ENCODE measurements at regions not wholly inside any gene's neighbourhood (a gene's known extent, or its start where the extent isn't known, plus 50 kb on each side); places are given as distances from the start of the nearest gene placed in this dataset.

DNA sequence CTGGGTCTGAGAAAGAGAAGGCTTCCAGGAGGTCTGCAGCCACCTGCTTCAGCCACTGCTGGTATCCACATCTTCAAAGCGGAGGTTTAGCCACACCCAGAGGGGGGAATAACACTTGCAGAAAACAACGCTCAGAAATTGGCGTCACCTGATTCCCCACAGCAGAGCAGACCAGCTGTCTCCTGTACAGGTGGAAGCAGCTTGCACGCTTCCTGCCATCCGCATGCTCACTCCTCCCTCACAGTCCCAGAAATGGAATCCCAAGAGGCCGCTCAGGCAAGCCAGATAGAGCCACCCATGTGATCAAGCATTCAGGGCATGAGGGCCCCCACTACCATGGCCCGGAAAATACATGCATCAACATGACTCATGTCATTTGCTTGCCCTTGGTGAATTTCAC lies 112.2 kb upstream of the DIO3 start:
- no peak for DNase-seq (ENCODE audit: extremely low read depth, low read depth)
- TF ChIP-seq, protein P1, sequence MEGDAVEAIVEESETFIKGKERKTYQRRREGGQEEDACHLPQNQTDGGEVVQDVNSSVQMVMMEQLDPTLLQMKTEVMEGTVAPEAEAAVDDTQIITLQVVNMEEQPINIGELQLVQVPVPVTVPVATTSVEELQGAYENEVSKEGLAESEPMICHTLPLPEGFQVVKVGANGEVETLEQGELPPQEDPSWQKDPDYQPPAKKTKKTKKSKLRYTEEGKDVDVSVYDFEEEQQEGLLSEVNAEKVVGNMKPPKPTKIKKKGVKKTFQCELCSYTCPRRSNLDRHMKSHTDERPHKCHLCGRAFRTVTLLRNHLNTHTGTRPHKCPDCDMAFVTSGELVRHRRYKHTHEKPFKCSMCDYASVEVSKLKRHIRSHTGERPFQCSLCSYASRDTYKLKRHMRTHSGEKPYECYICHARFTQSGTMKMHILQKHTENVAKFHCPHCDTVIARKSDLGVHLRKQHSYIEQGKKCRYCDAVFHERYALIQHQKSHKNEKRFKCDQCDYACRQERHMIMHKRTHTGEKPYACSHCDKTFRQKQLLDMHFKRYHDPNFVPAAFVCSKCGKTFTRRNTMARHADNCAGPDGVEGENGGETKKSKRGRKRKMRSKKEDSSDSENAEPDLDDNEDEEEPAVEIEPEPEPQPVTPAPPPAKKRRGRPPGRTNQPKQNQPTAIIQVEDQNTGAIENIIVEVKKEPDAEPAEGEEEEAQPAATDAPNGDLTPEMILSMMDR (IDR thresholded peaks at IDR 0.05; ENCODE audit: low read depth, low read length), result no peak

DNA sequence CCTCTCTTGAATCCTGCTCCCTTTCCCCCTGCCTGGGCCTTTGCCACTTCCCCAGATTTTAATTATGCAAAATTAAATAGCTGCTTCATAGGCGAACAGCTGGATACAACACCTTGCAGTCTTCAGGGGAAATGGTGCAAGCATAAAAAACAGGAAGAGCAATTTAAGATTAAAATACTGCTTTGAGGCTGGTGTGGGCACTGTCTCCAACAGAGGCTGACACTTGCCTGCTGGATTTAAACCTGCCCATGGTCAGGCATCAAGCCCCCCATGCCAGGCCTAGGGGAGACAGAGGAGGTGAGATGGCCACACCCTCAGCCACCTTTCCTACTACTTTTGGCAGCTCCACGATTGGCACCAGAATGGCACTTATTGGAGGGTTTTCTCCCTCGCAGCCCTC lies 110.1 kb upstream of the DIO3 start:
- DNase-seq (ENCODE audit: extremely low read depth, low read depth), result no peak

DNA sequence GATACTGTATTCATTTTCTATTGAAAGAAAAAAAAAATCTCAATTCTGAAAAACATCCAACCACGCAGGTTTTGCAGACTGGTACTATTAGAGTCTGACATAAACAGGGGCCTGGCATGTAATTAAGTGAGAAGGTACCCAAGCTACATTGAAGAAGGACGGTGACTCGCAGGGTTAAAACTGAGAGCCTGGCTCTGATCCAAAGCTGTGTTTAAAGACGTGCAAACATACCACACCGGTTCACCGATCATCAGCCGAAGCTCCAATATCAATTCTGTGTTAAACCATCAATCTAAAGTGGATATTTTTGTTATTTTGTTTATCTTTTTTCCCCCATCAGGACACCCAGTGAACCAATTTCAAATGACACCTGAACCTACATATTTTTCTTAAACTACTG lies 108.1 kb upstream of the DIO3 start:
- DNase-seq (ENCODE audit: extremely low read depth, low read depth), result no peak
- TF ChIP-seq, protein P1 (IDR thresholded peaks at IDR 0.05; ENCODE audit: low read depth, low read length), result no peak

More for the DNA sequence above, 110.1 kb upstream of the DIO3 start:
- TF ChIP-seq, protein P1 (IDR thresholded peaks at IDR 0.05; ENCODE audit: low read depth, low read length), result no peak

DNA sequence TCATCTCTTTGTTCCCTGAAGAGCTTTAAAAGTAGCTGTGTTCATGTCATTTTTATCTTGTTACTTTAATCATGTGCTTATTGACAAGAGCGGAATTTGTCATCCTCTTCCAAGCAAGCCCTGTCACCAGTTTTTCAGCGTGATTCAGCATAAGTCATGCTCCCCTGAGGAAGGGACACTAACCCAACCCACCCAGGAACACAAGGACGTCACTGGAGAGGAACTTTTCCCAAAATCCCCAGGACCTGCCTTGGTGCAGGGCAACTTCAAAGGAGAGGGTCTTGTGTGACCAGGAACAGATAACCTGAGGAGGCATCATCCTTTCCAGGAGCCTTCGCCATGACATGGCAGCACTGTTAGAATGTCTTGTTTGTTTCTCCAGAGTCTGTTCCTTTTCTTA lies 107.1 kb upstream of the DIO3 start:
- DNase-seq (ENCODE audit: extremely low read depth, low read depth), result no peak
- TF ChIP-seq, protein P1 (IDR thresholded peaks at IDR 0.05; ENCODE audit: low read depth, low read length), result no peak

DNA sequence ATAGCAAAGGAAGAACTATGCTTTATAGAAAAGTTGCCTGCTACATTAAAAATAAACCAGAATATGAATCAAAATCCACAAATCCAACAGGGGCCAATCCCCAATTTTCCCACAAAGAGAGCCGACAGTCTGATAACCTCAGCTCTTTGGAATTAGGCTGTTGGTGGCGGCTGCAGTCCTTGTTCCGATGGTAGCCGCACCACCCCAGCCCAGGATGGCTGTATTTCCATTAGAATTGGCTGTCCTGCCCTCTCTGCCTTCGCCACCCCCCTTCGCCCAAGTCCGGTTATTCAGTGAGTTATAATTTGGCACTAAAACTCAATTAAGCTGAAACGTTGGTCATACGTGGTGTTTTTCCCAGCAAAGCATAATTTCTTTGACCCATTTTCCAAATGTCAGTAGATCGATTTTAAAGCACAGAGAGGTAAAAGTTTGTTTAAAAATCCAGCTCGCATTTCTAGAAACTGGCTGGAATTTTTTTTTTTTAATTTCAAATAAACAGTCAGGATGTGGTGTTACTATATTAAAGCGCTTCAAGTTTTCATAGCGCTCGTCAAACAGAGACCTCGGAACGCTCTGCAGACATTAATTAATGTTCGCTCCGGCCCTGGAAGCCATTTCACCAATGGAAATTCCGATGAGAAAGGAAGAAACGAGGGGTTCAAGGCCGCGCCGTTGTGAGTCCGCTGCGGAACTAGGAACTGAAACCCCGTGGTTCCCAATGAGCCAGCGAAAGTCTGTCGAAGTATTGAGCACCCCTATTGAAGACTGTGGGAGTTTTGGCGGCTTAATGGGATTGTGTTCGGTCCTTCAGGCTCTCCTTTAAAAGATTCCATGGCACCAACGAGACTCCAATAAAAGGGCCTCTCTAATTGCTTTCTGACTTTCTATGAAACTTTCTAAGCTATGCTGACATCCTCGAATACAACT lies 104.8 kb upstream of the DIO3 start:
- DNase-seq (ENCODE audit: extremely low read depth, low read depth), result no peak
- TF ChIP-seq, protein P1 (IDR thresholded peaks at IDR 0.05; ENCODE audit: low read depth, low read length), result no peak

DNA sequence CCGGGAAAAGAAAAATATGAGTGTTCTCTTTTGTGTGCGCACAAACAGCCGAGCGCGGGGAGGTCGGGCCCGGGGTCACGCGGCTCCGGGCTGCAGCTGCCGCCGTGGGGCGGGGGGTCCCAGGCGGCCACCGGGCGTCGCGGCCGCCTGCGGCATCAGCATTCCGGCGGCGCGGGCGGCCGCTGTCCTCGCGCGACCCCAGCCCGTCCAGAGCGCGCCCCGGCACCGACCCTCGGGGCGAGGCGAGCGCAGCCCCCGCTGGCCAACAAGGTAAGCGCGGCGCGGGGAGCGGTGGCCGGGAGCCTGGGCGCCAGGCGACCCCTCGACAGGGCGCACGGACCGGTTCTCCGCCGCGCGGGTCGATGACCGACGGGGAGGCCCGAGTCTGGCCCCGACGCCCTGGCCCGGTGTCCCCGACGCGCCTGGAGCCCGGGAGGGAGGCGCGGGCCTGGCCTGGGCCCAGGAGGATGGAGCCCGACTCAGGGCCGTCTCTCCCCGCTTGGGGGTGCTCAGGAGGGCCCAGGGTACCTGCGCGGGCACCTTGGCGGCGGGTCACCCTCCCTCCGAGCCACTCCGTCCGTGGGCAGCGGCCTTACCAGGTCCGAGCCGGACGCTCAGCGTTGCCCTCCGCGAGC lies 103.9 kb upstream of the DIO3 start:
- TF ChIP-seq, protein P1 (IDR thresholded peaks at IDR 0.05; ENCODE audit: low read depth, low read length), result no peak
- DNase-seq (ENCODE audit: extremely low read depth, low read depth), result no peak

All from AG09319 (cell line).